GM12891 (cell line): ENCODE measurements at regions not wholly inside any gene's neighbourhood (a gene's known extent, or its start where the extent isn't known, plus 50 kb on each side); places are given as distances from the start of the nearest gene placed in this dataset.

Experiments
- POLR2A ChIP-seq: IDR thresholded peaks from 2 replicates; pipeline ENCODE4 v1.6.1; 2011; ENCODE audit warnings: low read depth, low read length, control low read depth
- POLR2AphosphoS5 ChIP-seq: IDR thresholded peaks from 2 replicates; pipeline ENCODE4 v1.6.1; 2011; ENCODE audit warnings: low read depth, low read length, control low read depth
- POU2F2 ChIP-seq: IDR thresholded peaks from 2 replicates; pipeline ENCODE4 v1.6.1; 2011; ENCODE audit warnings: low read depth, mild to moderate bottlenecking, control low read depth, low read length, moderate library complexity
- SPI1 ChIP-seq: IDR thresholded peaks from 2 replicates; pipeline ENCODE4 v1.6.1; 2011; ENCODE audit warnings: low read depth, low read length, control low read depth
- TAF1 ChIP-seq: IDR thresholded peaks from 2 replicates; pipeline ENCODE4 v1.6.1; 2011; ENCODE audit warnings: low read depth, low read length, control low read depth

DNA sequence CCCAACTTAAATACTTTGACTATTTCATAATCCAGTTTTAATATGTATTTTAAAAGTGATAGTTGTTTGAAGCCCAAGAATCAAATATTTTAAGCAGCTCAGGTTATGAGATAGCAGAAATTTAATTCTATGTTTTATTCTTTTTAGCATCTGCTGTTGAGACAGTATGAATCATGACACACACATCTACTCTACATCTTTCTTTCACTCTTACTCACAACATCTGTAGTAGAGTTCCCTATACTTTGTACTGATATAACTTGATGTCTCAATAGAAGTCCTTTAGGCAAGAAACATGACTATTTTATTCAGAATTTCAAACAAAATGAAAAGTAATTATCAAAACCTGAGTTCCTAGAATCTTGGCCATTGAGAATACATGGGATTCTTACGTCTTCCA, 187.9 kb upstream of the GNPDA2 start:
- TF ChIP-seq POLR2A, result no peak
- TF ChIP-seq POLR2AphosphoS5, result no peak
- no peak for TF ChIP-seq TAF1
- TF ChIP-seq SPI1, result no peak
- no peak for TF ChIP-seq POU2F2
